K562 (cell line): ENCODE measurements at regions not wholly inside any gene's neighbourhood (a gene's known extent, or its start where the extent isn't known, plus 50 kb on each side); places are given as distances from the start of the nearest gene placed in this dataset.

Experiments
- ATAC-seq: fragments of 200-7000 bp; cut with Tn5 transposase; 3 replicates; pipeline ENCODE4 v1.9.1; 2020; ENCODE audit warnings: moderate library complexity
- BruUV-seq: library from RNA; stranded (reverse); fragments of 400-500 nt; replicated peaks from 2 replicates; lab custom pipeline; 2021; lab: Mats Ljungman, UMichigan
- CTCF ChIA-PET: fragments of 300-600 bp; formaldehyde crosslinking; extraction: SDS; loops from one replicate; lab custom pipeline; 2021; ENCODE audit warnings: low intra/inter-chr PET ratio; lab: Yijun Ruan, JAX
- POLR2A ChIA-PET: fragments of 300-600, 350-650 bp; sonication (Branson Sonifier 250); formaldehyde crosslinking; extraction: SDS; loops from one replicate; lab custom pipeline; 2021; ENCODE audit warnings: antibody characterized with exemption, inconsistent platforms; lab: Yijun Ruan, JAX
- DNase-seq, 4 experiments: peaks; one replicate each; pipeline versions ENCODE4 v3.0.0 to v3.0.0-alpha.2; 2011 to 2018; ENCODE audit warnings: low spot score in 3 of 4, mixed read lengths in 3 of 4; ENCODE audit errors: extremely low read depth in 1 of 4
- FAIRE-seq: peaks from 2 replicates; lab custom pipeline; 2011; peaks lifted over from hg19 to GRCh38; lab: Jason Lieb, UNC
- H2AFZ ChIP-seq: 2 replicates; pipeline ENCODE4 v1.6.0; 2011; ENCODE audit warnings: low read depth, low read length, control low read depth, inconsistent platforms
- H3K27ac ChIP-seq: fragments of 200-600 bp; 3 replicates; pipeline ENCODE4 v1.8.0; 2011; ENCODE audit warnings: low read depth, mild to moderate bottlenecking, control low read depth, inconsistent platforms, low read length, moderate library complexity, mixed read lengths; ENCODE audit errors: extremely low read depth
- H3K27me3 ChIP-seq, 2 experiments: fragments of 300-600 bp in 1 of 2; 2 replicates in 1 of 2; 3 replicates in 1 of 2; pipeline versions ENCODE4 v1.6.0 to v1.8.0; 2011; ENCODE audit warnings: inconsistent platforms in 2 of 2, low read length in 2 of 2, mild to moderate bottlenecking in 1 of 2, mixed read lengths in 1 of 2, moderate library complexity in 1 of 2; ENCODE audit not compliant: control insufficient read depth in 2 of 2, insufficient read depth in 2 of 2
- H3K36me3 ChIP-seq: fragments of 300-600 bp; 3 replicates; pipeline ENCODE4 v1.8.0; 2011; ENCODE audit warnings: mild to moderate bottlenecking, low read length, inconsistent platforms; ENCODE audit not compliant: control insufficient read depth, insufficient read depth
- H3K4me1 ChIP-seq, 2 experiments: fragments of 200-600 bp in 1 of 2; replicated peaks in 1 of 2; 2 replicates in 1 of 2; 3 replicates in 1 of 2; pipeline versions ENCODE4 v1.5.1 to v1.8.0; 2011; ENCODE audit warnings: inconsistent platforms in 2 of 2, low read length in 2 of 2, mild to moderate bottlenecking in 1 of 2, mixed read lengths in 1 of 2, moderate library complexity in 1 of 2; ENCODE audit not compliant: control insufficient read depth in 2 of 2, insufficient read depth in 2 of 2
- H3K4me2 ChIP-seq: 2 replicates; pipeline ENCODE4 v1.6.1; 2011; ENCODE audit warnings: low read length, control low read depth, inconsistent platforms, mixed read lengths; ENCODE audit not compliant: insufficient read depth
- H3K4me3 ChIP-seq: fragments of 200-600 bp; sonication (generic), shearing (Covaris generic); 2 replicates; pipeline ENCODE4 v1.5.1; 2016; ENCODE audit warnings: control low read depth, inconsistent platforms
- H3K79me2 ChIP-seq: fragments of 200-600 bp; 3 replicates; pipeline ENCODE4 v1.8.0; 2011; ENCODE audit warnings: low read length, inconsistent platforms; ENCODE audit not compliant: control insufficient read depth, insufficient read depth
- H3K9ac ChIP-seq, 2 experiments: 2 replicates each; pipeline versions ENCODE4 v1.6.0 to v1.6.1; 2011; ENCODE audit warnings: low read depth in 2 of 2, low read length in 2 of 2, control low read depth in 1 of 2, inconsistent platforms in 1 of 2, mild to moderate bottlenecking in 1 of 2, mixed read lengths in 1 of 2; ENCODE audit not compliant: insufficient read depth in 1 of 2
- H3K9me1 ChIP-seq: one replicate; pipeline ENCODE4 v1.6.0; 2011; ENCODE audit warnings: inconsistent platforms, mild to moderate bottlenecking, low read length, moderate library complexity; ENCODE audit not compliant: control insufficient read depth, insufficient read depth
- H3K9me3 ChIP-seq: replicated peaks from 2 replicates; pipeline ENCODE4 v1.5.1; 2011; ENCODE audit warnings: low read depth, low read length, inconsistent platforms; ENCODE audit not compliant: control insufficient read depth, insufficient read depth
- H4K20me1 ChIP-seq: replicated peaks from 2 replicates; pipeline ENCODE4 v1.6.1; 2011; ENCODE audit warnings: low read length, inconsistent platforms, mixed read lengths; ENCODE audit not compliant: control insufficient read depth, insufficient read depth
- CREB3 ChIP-seq: fragments of 450-650 bp; conservative IDR thresholded peaks from 2 replicates; pipeline ENCODE4 v1.6.1; 2016; ENCODE audit warnings: missing genetic modification characterization, low read depth, mild to moderate bottlenecking, missing compliant biosample characterization, moderate library complexity
- FOXM1 ChIP-seq, 2 experiments: fragments of 450-650 bp in 1 of 2; sonication (generic) in 1 of 2; formaldehyde crosslinking in 1 of 2; IDR thresholded peaks; 2 replicates each; pipeline versions ENCODE4 v1.6.1 to v1.9.0; 2017 to 2022; ENCODE audit warnings: low read depth in 2 of 2, mild to moderate bottlenecking in 2 of 2, missing genetic modification reagents in 1 of 2, moderate library complexity in 1 of 2
- RBM25 ChIP-seq: fragments of 200-400 bp; formaldehyde crosslinking; IDR thresholded peaks from 2 replicates; pipeline ENCODE4 v1.6.1; 2018; ENCODE audit warnings: low read length, low read depth, moderate library complexity; ENCODE audit not compliant: severe bottlenecking
- RNF219 ChIP-seq: fragments of 250-450 bp; sonication (Bioruptor Pico); IDR thresholded peaks from 2 replicates; pipeline ENCODE4 v1.5.0; 2022; ENCODE audit warnings: mild to moderate bottlenecking
- SMAD1 ChIP-seq: fragments of 150-350 bp; IDR thresholded peaks from 2 replicates; pipeline ENCODE4 v1.6.1; 2014; ENCODE audit warnings: low read length, low read depth; ENCODE audit not compliant: partially characterized antibody
- ZEB2 ChIP-seq: fragments of 450-650 bp; IDR thresholded peaks from 2 replicates; pipeline ENCODE4 v1.6.1; 2016
- ZKSCAN3 ChIP-seq: fragments of 250-450 bp; sonication (Bioruptor Pico); IDR thresholded peaks from 2 replicates; pipeline ENCODE4 v1.4.0; 2020
- ZNF143 ChIP-seq: sonication (generic); formaldehyde crosslinking; IDR thresholded peaks from 2 replicates; pipeline ENCODE4 v1.9.0; 2022; ENCODE audit warnings: mild to moderate bottlenecking, missing genetic modification reagents
- ZNF24 ChIP-seq: fragments of 450-650 bp; IDR thresholded peaks from 2 replicates; pipeline ENCODE4 v1.6.1; 2016
- WGBS: fragments of 100-300 bp; shearing (Covaris generic); methylation state at CpG from one replicate; pipeline ENCODE4 v1.1.6; 2016; ENCODE audit warnings: low coverage, mixed read lengths; ENCODE audit not compliant: insufficient coverage; ENCODE audit errors: missing lambda C conversion rate; 5-methylcytosine and 5-hydroxymethylcytosine counted together
- in situ Hi-C: fragments of 300-500 bp; cut with MboI; formaldehyde crosslinking; loops from 4 replicates; pipeline ENCODE4 v1.15.0; 2018; ENCODE audit warnings: inconsistent platforms, mixed read lengths
- intact Hi-C: fragments of 100-400 bp; cut with micrococcal nuclease; formaldehyde crosslinking; loops from 2 replicates; pipeline ENCODE4 v1.14.2; 2022
- TF ChIP-seq, protein P1 (sequence below): IDR thresholded peaks from 2 replicates; pipeline ENCODE4 v1.6.1; 2014; ENCODE audit warnings: antibody characterized with exemption

GRCh38 chr4:74855879-74856278, 61.6 kb upstream of the BTC start:
- CTCF ChIA-PET = no interaction called here
- FAIRE-seq (no peak), ATAC-seq (no peak), DNase-seq (no peak)
- no peaks in the 10 kb centered on the region for H3K27me3 ChIP-seq
- TF ChIP-seq RBM25 (no peak), FOXM1 (IDR thresholded peaks at IDR 0.05; ENCODE audit: low read depth) (no peak), FOXM1 (CRISPR knock-in tag; IDR thresholded peaks at IDR 0.05; ENCODE audit: low read depth) (no peak), ZNF143 (CRISPR knock-in tag) (no peak), ZNF24 (no peak), CREB3 (no peak), ZEB2 (no peak), SMAD1 (no peak), RNF219 (CRISPR knock-in tag) (no peak), ZKSCAN3 (no peak)
- TF ChIP-seq, protein P1, sequence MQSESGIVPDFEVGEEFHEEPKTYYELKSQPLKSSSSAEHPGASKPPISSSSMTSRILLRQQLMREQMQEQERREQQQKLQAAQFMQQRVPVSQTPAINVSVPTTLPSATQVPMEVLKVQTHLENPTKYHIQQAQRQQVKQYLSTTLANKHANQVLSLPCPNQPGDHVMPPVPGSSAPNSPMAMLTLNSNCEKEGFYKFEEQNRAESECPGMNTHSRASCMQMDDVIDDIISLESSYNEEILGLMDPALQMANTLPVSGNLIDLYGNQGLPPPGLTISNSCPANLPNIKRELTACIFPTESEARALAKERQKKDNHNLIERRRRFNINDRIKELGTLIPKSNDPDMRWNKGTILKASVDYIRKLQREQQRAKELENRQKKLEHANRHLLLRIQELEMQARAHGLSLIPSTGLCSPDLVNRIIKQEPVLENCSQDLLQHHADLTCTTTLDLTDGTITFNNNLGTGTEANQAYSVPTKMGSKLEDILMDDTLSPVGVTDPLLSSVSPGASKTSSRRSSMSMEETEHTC = no peak
- H3K4me2 ChIP-seq = no peak overlapping the region
- no TSS peak for BruUV-seq
- intact Hi-C loops = no loop called here
- 0% methylated on average over 2 of the region's 2 CpGs for WGBS
- H3K9me3 ChIP-seq = no peaks in the 10 kb centered on the region
- H4K20me1 ChIP-seq = no peaks in the 10 kb centered on the region
- H3K36me3 ChIP-seq = no peaks in the 10 kb centered on the region
- H3K27ac ChIP-seq = no peak overlapping the region
- no peaks in the 10 kb centered on the region for H3K9me1 ChIP-seq
- H3K4me3 ChIP-seq = no peak overlapping the region
- in situ Hi-C loops = no loop called here
- H3K9ac ChIP-seq = no peak overlapping the region
- H2AFZ ChIP-seq = no peak overlapping the region
- H3K4me1 ChIP-seq = no peaks in the 10 kb centered on the region
- H3K79me2 ChIP-seq = no peaks in the 10 kb centered on the region
- POLR2A ChIA-PET = no interaction called here
